ENCODE measurements at regions not wholly inside any gene's neighbourhood (a gene's known extent, or its start where the extent isn't known, plus 50 kb on each side); places are given as distances from the start of the nearest gene placed in this dataset.

GRCh38 chr5:143509758-143510221, 106.3 kb upstream of the NR3C1 start:
- no peak for TF ChIP-seq MAX (IDR thresholded peaks at IDR 0.05)
- no peak for TF ChIP-seq CTCF (IDR thresholded peaks at IDR 0.05; ENCODE audit: control extremely low read depth in 1 of 3, insufficient read depth in 1 of 3, low read depth in 1 of 3, low read length in 3 of 3)
- TF ChIP-seq EGR1 (IDR thresholded peaks at IDR 0.05; ENCODE audit: borderline replicate concordance, low read depth, low read length): no peak
- no peak for TF ChIP-seq ATF2 (IDR thresholded peaks at IDR 0.05; ENCODE audit: low read length)
- no peak for TF ChIP-seq POLR2AphosphoS5 (IDR thresholded peaks at IDR 0.05; ENCODE audit: low read depth, low read length)
- TF ChIP-seq EZH2 (IDR thresholded peaks at IDR 0.05; ENCODE audit: low read depth, low read length, severe bottlenecking): no peak
- TF ChIP-seq MAFK (IDR thresholded peaks at IDR 0.05; ENCODE audit: low read depth, low read length): no peak
- TF ChIP-seq POLR2A (IDR thresholded peaks at IDR 0.05; ENCODE audit: control extremely low read depth in 1 of 2, low read depth in 2 of 2, low read length in 2 of 2): no peak
- TF ChIP-seq JUN (IDR thresholded peaks at IDR 0.05; ENCODE audit: low read depth, low read length): no peak
- TF ChIP-seq ASH2L (IDR thresholded peaks at IDR 0.05; ENCODE audit: low read length): no peak
- no peak for TF ChIP-seq CBX5 (IDR thresholded peaks at IDR 0.05; ENCODE audit: low read depth, low read length)
- TF ChIP-seq RAD21 (IDR thresholded peaks at IDR 0.05 in 1 of 2, conservative IDR thresholded peaks at IDR 0.05 in 1 of 2; ENCODE audit: low read depth in 2 of 2, low read length in 2 of 2): no peak
